Testis (tissue), 2 donors: ENCODE measurements at regions not wholly inside any gene's neighbourhood (a gene's known extent, or its start where the extent isn't known, plus 50 kb on each side); places are given as distances from the start of the nearest gene placed in this dataset.

ENCODE experiments used
- CTCF ChIP-seq, 3 experiments: fragments of 450-650 bp in 2 of 3; fragments of 200-600 bp in 1 of 3; sonication (generic) in 1 of 3; IDR thresholded peaks; one replicate each; pipeline ENCODE4 v1.5.1; 2016 to 2019; ENCODE audit warnings: antibody characterized with exemption in 3 of 3, mild to moderate bottlenecking in 2 of 3, moderate library complexity in 1 of 3
- POLR2A ChIP-seq: fragments of 450-650 bp; IDR thresholded peaks from one replicate; pipeline ENCODE4 v1.6.1; 2017; ENCODE audit warnings: antibody characterized with exemption, mild to moderate bottlenecking, moderate library complexity

GRCh38 chr3:8283193-8283592 lies 218.4 kb upstream of the LMCD1 start:
- TF ChIP-seq CTCF (IDR thresholded peaks at IDR 0.05): no peak
- no peak for TF ChIP-seq POLR2A
